H9 (cell line): ENCODE measurements at regions not wholly inside any gene's neighbourhood (a gene's known extent, or its start where the extent isn't known, plus 50 kb on each side); places are given as distances from the start of the nearest gene placed in this dataset.

Experiments used
- DNase-seq: peaks from one replicate; pipeline ENCODE4 v3.0.0-alpha.2; 2017
- H2AFZ ChIP-seq: one replicate; pipeline ENCODE4 v1.6.1; 2013; ENCODE audit warnings: mild to moderate bottlenecking, low read length, control low read depth, moderate library complexity
- H2AK5ac ChIP-seq: 2 replicates; pipeline ENCODE4 v1.6.1; 2013; ENCODE audit warnings: low read length, control low read depth, mixed read lengths; ENCODE audit not compliant: insufficient read length
- H2BK120ac ChIP-seq: one replicate; pipeline ENCODE4 v1.6.1; 2013; ENCODE audit warnings: low read depth, mild to moderate bottlenecking, low read length, control low read depth, inconsistent platforms; ENCODE audit not compliant: poor library complexity, severe bottlenecking
- H2BK12ac ChIP-seq: 2 replicates; pipeline ENCODE4 v1.6.1; 2013; ENCODE audit warnings: low read length, control low read depth, mixed read lengths, low read depth; ENCODE audit not compliant: insufficient read length
- H2BK15ac ChIP-seq: 2 replicates; pipeline ENCODE4 v1.6.1; 2013; ENCODE audit warnings: low read depth, low read length, control low read depth
- H2BK20ac ChIP-seq: one replicate; pipeline ENCODE4 v1.6.1; 2013; ENCODE audit warnings: low read depth, mild to moderate bottlenecking, low read length, control low read depth, inconsistent platforms; ENCODE audit not compliant: poor library complexity, severe bottlenecking
- H2BK5ac ChIP-seq: 2 replicates; pipeline ENCODE4 v1.6.1; 2013; ENCODE audit warnings: low read length, control low read depth, mixed read lengths; ENCODE audit not compliant: insufficient read length
- H3K14ac ChIP-seq: 2 replicates; pipeline ENCODE4 v1.6.1; 2013; ENCODE audit warnings: low read length, control low read depth; ENCODE audit not compliant: insufficient read depth
- H3K18ac ChIP-seq: 2 replicates; pipeline ENCODE4 v1.6.1; 2013; ENCODE audit warnings: low read depth, mild to moderate bottlenecking, mixed read lengths, low read length, control low read depth; ENCODE audit not compliant: insufficient read length
- H3K23ac ChIP-seq: 2 replicates; pipeline ENCODE4 v1.6.1; 2013; ENCODE audit warnings: low read length, control low read depth, mixed read lengths, low read depth; ENCODE audit not compliant: insufficient read length
- H3K23me2 ChIP-seq: 2 replicates; pipeline ENCODE4 v1.6.1; 2013; ENCODE audit warnings: low read depth, mild to moderate bottlenecking, mixed read lengths, low read length, control low read depth; ENCODE audit not compliant: insufficient read length, poor library complexity, severe bottlenecking
- H3K27ac ChIP-seq: 2 replicates; pipeline ENCODE4 v1.5.1; 2013; ENCODE audit warnings: low read length, control low read depth, mixed read lengths, low read depth; ENCODE audit not compliant: insufficient read length
- H3K27me3 ChIP-seq: 2 replicates; pipeline ENCODE4 v1.6.1; 2013; ENCODE audit warnings: low read length, control low read depth, inconsistent platforms; ENCODE audit not compliant: insufficient read depth
- H3K4ac ChIP-seq: 2 replicates; pipeline ENCODE4 v1.6.1; 2013; ENCODE audit warnings: low read depth, mild to moderate bottlenecking, control low read depth, inconsistent platforms, low read length, moderate library complexity
- H3K4me1 ChIP-seq: 2 replicates; pipeline ENCODE4 v1.6.1; 2013; ENCODE audit warnings: low read length, control low read depth, inconsistent platforms; ENCODE audit not compliant: insufficient read depth
- H3K4me2 ChIP-seq: 2 replicates; pipeline ENCODE4 v1.6.1; 2013; ENCODE audit warnings: low read length, control low read depth, mixed read lengths; ENCODE audit not compliant: insufficient read length, insufficient read depth
- H3K56ac ChIP-seq: 2 replicates; pipeline ENCODE4 v1.6.1; 2013; ENCODE audit warnings: low read depth, mild to moderate bottlenecking, mixed read lengths, low read length, control low read depth; ENCODE audit not compliant: insufficient read length
- H3K79me1 ChIP-seq: 2 replicates; pipeline ENCODE4 v1.6.1; 2013; ENCODE audit warnings: low read depth, mild to moderate bottlenecking, moderate library complexity, low read length, control low read depth, inconsistent platforms; ENCODE audit not compliant: insufficient read depth, poor library complexity, severe bottlenecking
- H3K79me2 ChIP-seq: 2 replicates; pipeline ENCODE4 v1.6.1; 2013; ENCODE audit warnings: low read length, control low read depth, inconsistent platforms; ENCODE audit not compliant: insufficient read depth
- H3K9ac ChIP-seq: 2 replicates; pipeline ENCODE4 v1.6.1; 2013; ENCODE audit warnings: low read length, control low read depth, mixed read lengths; ENCODE audit not compliant: insufficient read length; ENCODE audit errors: extremely low read depth
- H3K9me3 ChIP-seq: one replicate; pipeline ENCODE4 v1.6.1; 2013; ENCODE audit warnings: low read depth, low read length, inconsistent platforms; ENCODE audit not compliant: control insufficient read depth
- H3T11ph ChIP-seq: one replicate; pipeline ENCODE4 v1.6.1; 2013; ENCODE audit warnings: mild to moderate bottlenecking, low read length, control low read depth, inconsistent platforms
- H4K20me1 ChIP-seq: one replicate; pipeline ENCODE4 v1.6.1; 2013; ENCODE audit not compliant: control insufficient read depth, insufficient read length, insufficient read depth
- H4K5ac ChIP-seq: 2 replicates; pipeline ENCODE4 v1.6.1; 2013; ENCODE audit warnings: low read depth, mild to moderate bottlenecking, mixed read lengths, low read length, control low read depth; ENCODE audit not compliant: insufficient read length
- H4K8ac ChIP-seq: replicated peaks from 2 replicates; pipeline ENCODE4 v1.6.1; 2013; ENCODE audit warnings: low read length, control low read depth, mixed read lengths, low read depth; ENCODE audit not compliant: insufficient read length
- H4K91ac ChIP-seq: 2 replicates; pipeline ENCODE4 v1.6.1; 2013; ENCODE audit warnings: low read depth, mild to moderate bottlenecking, moderate library complexity, mixed read lengths, low read length, control low read depth; ENCODE audit not compliant: insufficient read length
- H3K27ac Mint-ChIP-seq, 3 experiments: 2 replicates in 2 of 3; 3 replicates in 1 of 3; pipeline ENCODE4 v1.8.0; 2020 to 2021; ENCODE audit warnings: mixed read lengths in 3 of 3, mild to moderate bottlenecking in 1 of 3, moderate library complexity in 1 of 3
- H3K27me3 Mint-ChIP-seq: 2 replicates; pipeline ENCODE4 v1.8.0; 2021; ENCODE audit warnings: low read depth, mild to moderate bottlenecking, moderate library complexity, mixed read lengths
- H3K36me3 Mint-ChIP-seq, 3 experiments: 2 replicates in 2 of 3; 3 replicates in 1 of 3; pipeline ENCODE4 v1.8.0; 2020 to 2021; ENCODE audit warnings: low read depth in 3 of 3, mixed read lengths in 3 of 3; ENCODE audit not compliant: insufficient read depth in 1 of 3
- H3K4me1 Mint-ChIP-seq, 2 experiments: 2 replicates each; pipeline ENCODE4 v1.8.0; 2020; ENCODE audit warnings: mixed read lengths in 2 of 2
- H3K4me3 Mint-ChIP-seq, 2 experiments: 2 replicates in 1 of 2; 3 replicates in 1 of 2; pipeline ENCODE4 v1.8.0; 2020 to 2021; ENCODE audit warnings: mild to moderate bottlenecking in 2 of 2, mixed read lengths in 2 of 2, moderate library complexity in 1 of 2
- H3K9me3 Mint-ChIP-seq, 2 experiments: 2 replicates in 1 of 2; 3 replicates in 1 of 2; pipeline ENCODE4 v1.8.0; 2020; ENCODE audit warnings: mild to moderate bottlenecking in 2 of 2, mixed read lengths in 2 of 2, moderate library complexity in 1 of 2
- CTCF ChIP-seq: fragments of 200-600 bp; sonication (generic); conservative IDR thresholded peaks from 3 replicates; pipeline ENCODE4 v1.8.0; 2021; ENCODE audit warnings: antibody characterized with exemption, mild to moderate bottlenecking
- WGBS: extraction: QIAGEN DNeasy Blood & Tissue Kit; methylation state at CpG from one replicate; pipeline ENCODE4 v1.1.7; 2013; ENCODE audit warnings: missing lambda C conversion rate, low lambda C conversion rate, mixed read lengths; ENCODE audit not compliant: insufficient read length; ENCODE audit errors: extremely low coverage; 5-methylcytosine and 5-hydroxymethylcytosine counted together

- no peak for TF ChIP-seq CTCF
- peaks cover 3% of the 10 kb centered on the region for H3K27me3 Mint-ChIP-seq
- Histone ChIP-seq H3K4ac (no peak overlapping the region), H2BK15ac (no peak overlapping the region), H4K5ac (no peak overlapping the region), H3K4me1 (no peaks in the 10 kb centered on the region), H3K4me2 (no peak overlapping the region), H2BK5ac (no peak overlapping the region), H3K23ac (no peak overlapping the region), H2BK120ac (no peak overlapping the region), H3K27ac (no peak overlapping the region), H4K8ac (no peak overlapping the region), H3K18ac (no peak overlapping the region), H2AK5ac (no peak overlapping the region), H3K27me3 (no peaks in the 10 kb centered on the region), H3T11ph (no peak overlapping the region), H2AFZ (no peak overlapping the region), H3K56ac (no peak overlapping the region), H3K79me1 (no peaks in the 10 kb centered on the region), H3K79me2 (no peaks in the 10 kb centered on the region), H2BK20ac (no peak overlapping the region), H3K14ac (no peak overlapping the region), H3K23me2 (no peaks in the 10 kb centered on the region), H4K91ac (no peak overlapping the region), H2BK12ac (no peak overlapping the region), H4K20me1 (no peaks in the 10 kb centered on the region), H3K9me3 (no peaks in the 10 kb centered on the region), H3K9ac (no peak overlapping the region)
- no CpG with 5 or more reads among the region's 9 CpGs for WGBS
- peaks cover 0 to 4% of the 10 kb centered on the region in 2 experiments; a peak in 1 of 4 replicates for H3K4me1 Mint-ChIP-seq
- peaks cover 0 to 6% (median 4%) of the 10 kb centered on the region in 3 experiments; a peak in 4 of 7 replicates for H3K36me3 Mint-ChIP-seq
- peaks cover 8 to 24% of the 10 kb centered on the region in 2 experiments for H3K9me3 Mint-ChIP-seq
- no peak overlapping the region for H3K27ac Mint-ChIP-seq
- no peak for DNase-seq
- no peak overlapping the region for H3K4me3 Mint-ChIP-seq
Measured at GRCh38 chr2:172162739-172163336, 60.1 kb upstream of the DLX2 start.
